ENCODE measurements at regions not wholly inside any gene's neighbourhood (a gene's known extent, or its start where the extent isn't known, plus 50 kb on each side); places are given as distances from the start of the nearest gene placed in this dataset.

- TF ChIP-seq, protein P1, sequence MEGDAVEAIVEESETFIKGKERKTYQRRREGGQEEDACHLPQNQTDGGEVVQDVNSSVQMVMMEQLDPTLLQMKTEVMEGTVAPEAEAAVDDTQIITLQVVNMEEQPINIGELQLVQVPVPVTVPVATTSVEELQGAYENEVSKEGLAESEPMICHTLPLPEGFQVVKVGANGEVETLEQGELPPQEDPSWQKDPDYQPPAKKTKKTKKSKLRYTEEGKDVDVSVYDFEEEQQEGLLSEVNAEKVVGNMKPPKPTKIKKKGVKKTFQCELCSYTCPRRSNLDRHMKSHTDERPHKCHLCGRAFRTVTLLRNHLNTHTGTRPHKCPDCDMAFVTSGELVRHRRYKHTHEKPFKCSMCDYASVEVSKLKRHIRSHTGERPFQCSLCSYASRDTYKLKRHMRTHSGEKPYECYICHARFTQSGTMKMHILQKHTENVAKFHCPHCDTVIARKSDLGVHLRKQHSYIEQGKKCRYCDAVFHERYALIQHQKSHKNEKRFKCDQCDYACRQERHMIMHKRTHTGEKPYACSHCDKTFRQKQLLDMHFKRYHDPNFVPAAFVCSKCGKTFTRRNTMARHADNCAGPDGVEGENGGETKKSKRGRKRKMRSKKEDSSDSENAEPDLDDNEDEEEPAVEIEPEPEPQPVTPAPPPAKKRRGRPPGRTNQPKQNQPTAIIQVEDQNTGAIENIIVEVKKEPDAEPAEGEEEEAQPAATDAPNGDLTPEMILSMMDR (conservative IDR thresholded peaks at IDR 0.05; ENCODE audit: low read depth, low read length) = no peak
- no peak overlapping the region for H3K4me3 ChIP-seq (ENCODE audit: low read length)
- no peak for DNase-seq (ENCODE audit: low read depth)
These were observed 244.4 kb downstream of the NEDD1 start for GRCh38 chr12:97151481-97151880.

GRCh38 chr12:97159377-97159776, 252.3 kb downstream of the NEDD1 start:
- no peak for DNase-seq (ENCODE audit: low read depth)
- TF ChIP-seq, protein P1 (conservative IDR thresholded peaks at IDR 0.05; ENCODE audit: low read depth, low read length) = no peak

GRCh38 chr12:97160277-97160676, 253.2 kb downstream of the NEDD1 start:
- H3K4me3 ChIP-seq (ENCODE audit: low read length) = no peak overlapping the region
- TF ChIP-seq, protein P1 (conservative IDR thresholded peaks at IDR 0.05; ENCODE audit: low read depth, low read length) = no peak
- no peak for DNase-seq (ENCODE audit: low read depth)

More at GRCh38 chr12:97159377-97159776, 252.3 kb downstream of the NEDD1 start:
- H3K4me3 ChIP-seq (ENCODE audit: low read length) = no peak overlapping the region

DNA sequence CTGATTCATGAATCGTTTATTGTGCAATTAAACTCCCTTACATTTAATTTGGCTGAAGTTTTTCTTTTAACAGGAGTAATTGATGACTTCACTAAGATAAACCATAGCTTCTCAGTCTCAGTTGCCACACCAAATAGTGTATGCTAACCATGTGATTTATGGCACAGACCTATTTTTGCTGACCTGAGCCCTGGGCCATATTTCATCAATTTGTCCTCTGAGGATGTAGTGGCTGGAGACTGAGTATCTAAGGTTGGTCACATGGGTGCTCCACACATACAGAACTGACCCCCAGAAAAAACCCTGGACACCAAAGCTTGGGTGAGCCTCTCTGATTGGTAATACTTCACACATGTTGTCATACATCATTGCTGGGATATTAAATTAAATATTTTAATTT, 255.1 kb downstream of the NEDD1 start:
- no peak overlapping the region for H3K4me3 ChIP-seq (ENCODE audit: low read length)
- DNase-seq (ENCODE audit: low read depth) = no peak
- TF ChIP-seq, protein P1 (conservative IDR thresholded peaks at IDR 0.05; ENCODE audit: low read depth, low read length) = no peak

DNA sequence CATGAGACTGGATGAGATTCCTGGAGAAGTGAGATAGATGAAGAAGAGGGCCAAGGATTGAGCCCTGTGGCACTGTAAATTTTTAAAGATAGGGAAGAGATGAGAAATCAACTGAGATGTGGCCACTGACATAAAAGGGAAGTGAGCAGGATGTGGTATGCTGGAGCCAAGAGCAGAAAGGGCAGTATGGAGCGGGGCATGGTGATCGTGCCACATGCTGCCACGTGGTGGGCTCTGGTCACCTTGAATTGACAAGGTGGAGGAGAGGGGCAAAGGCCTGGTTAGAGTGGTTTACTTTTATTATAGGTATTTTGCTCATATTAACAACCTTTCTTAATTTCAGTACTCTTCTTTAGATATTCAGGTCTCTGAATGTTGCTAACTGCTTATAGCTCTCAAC, 257.9 kb downstream of the NEDD1 start:
- DNase-seq (ENCODE audit: low read depth) = no peak
- H3K4me3 ChIP-seq (ENCODE audit: low read length) = no peak overlapping the region
- TF ChIP-seq, protein P1 (conservative IDR thresholded peaks at IDR 0.05; ENCODE audit: low read depth, low read length) = no peak

DNA sequence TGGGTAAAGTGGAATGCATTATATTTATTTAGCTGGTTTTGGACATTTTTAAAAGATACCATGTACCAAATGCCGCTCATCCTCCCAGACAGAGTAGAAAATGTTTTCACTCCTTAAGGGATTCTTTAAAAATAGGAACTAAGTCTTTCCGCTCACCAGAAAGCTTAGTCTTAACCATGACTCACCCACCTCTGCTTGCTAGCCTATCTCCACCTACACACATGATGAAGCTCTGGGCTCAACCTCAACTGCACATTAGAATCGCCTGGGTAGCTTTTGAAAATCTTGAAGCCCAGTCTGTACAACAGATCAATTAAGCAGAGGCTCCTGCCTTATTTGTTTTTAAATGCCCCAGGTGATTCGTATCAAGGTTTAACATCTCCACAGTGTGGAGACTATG, 260.5 kb downstream of the NEDD1 start:
- H3K4me3 ChIP-seq (ENCODE audit: low read length) = no peak overlapping the region
- TF ChIP-seq, protein P1 (conservative IDR thresholded peaks at IDR 0.05; ENCODE audit: low read depth, low read length) = no peak
- no peak for DNase-seq (ENCODE audit: low read depth)

- no peak for DNase-seq (ENCODE audit: low read depth)
- no peak overlapping the region for H3K4me3 ChIP-seq (ENCODE audit: low read length)
- TF ChIP-seq, protein P1 (conservative IDR thresholded peaks at IDR 0.05; ENCODE audit: low read depth, low read length) = no peak
These were observed 261.7 kb downstream of the NEDD1 start for GRCh38 chr12:97168804-97169203.

Measured in retinal pigment epithelial cell (primary cell).